K562 (cell line): ENCODE measurements at regions not wholly inside any gene's neighbourhood (a gene's known extent, or its start where the extent isn't known, plus 50 kb on each side); places are given as distances from the start of the nearest gene placed in this dataset.

ENCODE experiments used
- ATAC-seq: fragments of 200-7000 bp; cut with Tn5 transposase; 3 replicates; pipeline ENCODE4 v1.9.1; 2020; ENCODE audit warnings: moderate library complexity
- BruUV-seq: library from RNA; stranded (reverse); fragments of 400-500 nt; replicated peaks from 2 replicates; lab custom pipeline; 2021; lab: Mats Ljungman, UMichigan
- CTCF ChIA-PET: fragments of 300-600 bp; formaldehyde crosslinking; extraction: SDS; loops from one replicate; lab custom pipeline; 2021; ENCODE audit warnings: low intra/inter-chr PET ratio; lab: Yijun Ruan, JAX
- POLR2A ChIA-PET: fragments of 300-600, 350-650 bp; sonication (Branson Sonifier 250); formaldehyde crosslinking; extraction: SDS; loops from one replicate; lab custom pipeline; 2021; ENCODE audit warnings: antibody characterized with exemption, inconsistent platforms; lab: Yijun Ruan, JAX
- DNase-seq, 4 experiments: peaks; one replicate each; pipeline versions ENCODE4 v3.0.0 to v3.0.0-alpha.2; 2011 to 2018; ENCODE audit warnings: low spot score in 3 of 4, mixed read lengths in 3 of 4; ENCODE audit errors: extremely low read depth in 1 of 4
- FAIRE-seq: peaks from 2 replicates; lab custom pipeline; 2011; peaks lifted over from hg19 to GRCh38; lab: Jason Lieb, UNC
- H2AFZ ChIP-seq: 2 replicates; pipeline ENCODE4 v1.6.0; 2011; ENCODE audit warnings: low read depth, low read length, control low read depth, inconsistent platforms
- H3K27ac ChIP-seq: fragments of 200-600 bp; 3 replicates; pipeline ENCODE4 v1.8.0; 2011; ENCODE audit warnings: low read depth, mild to moderate bottlenecking, control low read depth, inconsistent platforms, low read length, moderate library complexity, mixed read lengths; ENCODE audit errors: extremely low read depth
- H3K27me3 ChIP-seq, 2 experiments: fragments of 300-600 bp in 1 of 2; 2 replicates in 1 of 2; 3 replicates in 1 of 2; pipeline versions ENCODE4 v1.6.0 to v1.8.0; 2011; ENCODE audit warnings: inconsistent platforms in 2 of 2, low read length in 2 of 2, mild to moderate bottlenecking in 1 of 2, mixed read lengths in 1 of 2, moderate library complexity in 1 of 2; ENCODE audit not compliant: control insufficient read depth in 2 of 2, insufficient read depth in 2 of 2
- H3K36me3 ChIP-seq: fragments of 300-600 bp; 3 replicates; pipeline ENCODE4 v1.8.0; 2011; ENCODE audit warnings: mild to moderate bottlenecking, low read length, inconsistent platforms; ENCODE audit not compliant: control insufficient read depth, insufficient read depth
- H3K4me1 ChIP-seq, 2 experiments: fragments of 200-600 bp in 1 of 2; replicated peaks in 1 of 2; 2 replicates in 1 of 2; 3 replicates in 1 of 2; pipeline versions ENCODE4 v1.5.1 to v1.8.0; 2011; ENCODE audit warnings: inconsistent platforms in 2 of 2, low read length in 2 of 2, mild to moderate bottlenecking in 1 of 2, mixed read lengths in 1 of 2, moderate library complexity in 1 of 2; ENCODE audit not compliant: control insufficient read depth in 2 of 2, insufficient read depth in 2 of 2
- H3K4me2 ChIP-seq: 2 replicates; pipeline ENCODE4 v1.6.1; 2011; ENCODE audit warnings: low read length, control low read depth, inconsistent platforms, mixed read lengths; ENCODE audit not compliant: insufficient read depth
- H3K4me3 ChIP-seq: fragments of 200-600 bp; sonication (generic), shearing (Covaris generic); 2 replicates; pipeline ENCODE4 v1.5.1; 2016; ENCODE audit warnings: control low read depth, inconsistent platforms
- H3K79me2 ChIP-seq: fragments of 200-600 bp; 3 replicates; pipeline ENCODE4 v1.8.0; 2011; ENCODE audit warnings: low read length, inconsistent platforms; ENCODE audit not compliant: control insufficient read depth, insufficient read depth
- H3K9ac ChIP-seq, 2 experiments: 2 replicates each; pipeline versions ENCODE4 v1.6.0 to v1.6.1; 2011; ENCODE audit warnings: low read depth in 2 of 2, low read length in 2 of 2, control low read depth in 1 of 2, inconsistent platforms in 1 of 2, mild to moderate bottlenecking in 1 of 2, mixed read lengths in 1 of 2; ENCODE audit not compliant: insufficient read depth in 1 of 2
- H3K9me1 ChIP-seq: one replicate; pipeline ENCODE4 v1.6.0; 2011; ENCODE audit warnings: inconsistent platforms, mild to moderate bottlenecking, low read length, moderate library complexity; ENCODE audit not compliant: control insufficient read depth, insufficient read depth
- H3K9me3 ChIP-seq: replicated peaks from 2 replicates; pipeline ENCODE4 v1.5.1; 2011; ENCODE audit warnings: low read depth, low read length, inconsistent platforms; ENCODE audit not compliant: control insufficient read depth, insufficient read depth
- H4K20me1 ChIP-seq: replicated peaks from 2 replicates; pipeline ENCODE4 v1.6.1; 2011; ENCODE audit warnings: low read length, inconsistent platforms, mixed read lengths; ENCODE audit not compliant: control insufficient read depth, insufficient read depth
- CHD2 ChIP-seq: IDR thresholded peaks from 2 replicates; pipeline ENCODE4 v1.6.1; 2011; ENCODE audit warnings: low read depth, low read length
- CUX1 ChIP-seq: fragments of 200-800 bp; sonication (Bioruptor generic); IDR thresholded peaks from 2 replicates; pipeline ENCODE4 v1.6.1; 2016; ENCODE audit warnings: missing genetic modification characterization, missing compliant biosample characterization
- EGR1 ChIP-seq: fragments of 450-650 bp; conservative IDR thresholded peaks from 2 replicates; pipeline ENCODE4 v1.6.1; 2017; ENCODE audit warnings: mild to moderate bottlenecking
- EWSR1 ChIP-seq: fragments of 450-650 bp; IDR thresholded peaks from 2 replicates; pipeline ENCODE4 v1.6.1; 2018; ENCODE audit warnings: borderline replicate concordance, mild to moderate bottlenecking, low read depth, moderate library complexity; ENCODE audit not compliant: partially characterized antibody
- HES1 ChIP-seq: fragments of 450-650 bp; IDR thresholded peaks from 2 replicates; pipeline ENCODE4 v1.6.1; 2016; ENCODE audit warnings: low read depth, mild to moderate bottlenecking, moderate library complexity
- MCM7 ChIP-seq, 2 experiments: fragments of 450-650 bp; IDR thresholded peaks; 2 replicates each; pipeline ENCODE4 v1.6.1; 2016 to 2018
- MEIS2 ChIP-seq: fragments of 450-650 bp; IDR thresholded peaks from 2 replicates; pipeline ENCODE4 v1.6.1; 2014; ENCODE audit warnings: mild to moderate bottlenecking; ENCODE audit not compliant: partially characterized antibody
- PATZ1 ChIP-seq: fragments of 250-450 bp; sonication (Bioruptor Pico); IDR thresholded peaks from 2 replicates; pipeline ENCODE4 v1.5.0; 2020; ENCODE audit warnings: mild to moderate bottlenecking, borderline replicate concordance
- THAP7 ChIP-seq: fragments of 250-450 bp; sonication (Bioruptor Pico); IDR thresholded peaks from 2 replicates; pipeline ENCODE4 v1.5.0; 2021
- ZNF830 ChIP-seq: fragments of 250-450 bp; sonication (Bioruptor Pico); IDR thresholded peaks from 2 replicates; pipeline ENCODE4 v1.5.0; 2021; ENCODE audit warnings: mild to moderate bottlenecking
- WGBS: fragments of 100-300 bp; shearing (Covaris generic); methylation state at CpG from one replicate; pipeline ENCODE4 v1.1.6; 2016; ENCODE audit warnings: low coverage, mixed read lengths; ENCODE audit not compliant: insufficient coverage; ENCODE audit errors: missing lambda C conversion rate; 5-methylcytosine and 5-hydroxymethylcytosine counted together
- in situ Hi-C: fragments of 300-500 bp; cut with MboI; formaldehyde crosslinking; loops from 4 replicates; pipeline ENCODE4 v1.15.0; 2018; ENCODE audit warnings: inconsistent platforms, mixed read lengths
- intact Hi-C: fragments of 100-400 bp; cut with micrococcal nuclease; formaldehyde crosslinking; loops from 2 replicates; pipeline ENCODE4 v1.14.2; 2022

- TF ChIP-seq THAP7 (CRISPR knock-in tag), result no peak
- no peak for TF ChIP-seq ZNF830 (CRISPR knock-in tag)
- TF ChIP-seq PATZ1 (CRISPR knock-in tag), result no peak
- no peak for TF ChIP-seq HES1
- TF ChIP-seq CHD2, result no peak
Measured at GRCh38 chr1:115425442-115425841, 87.4 kb upstream of the NGF start (continued).

- ATAC-seq, result no peak
- no peak overlapping the region for H3K27ac ChIP-seq
- H3K4me3 ChIP-seq, result no peak overlapping the region
- TF ChIP-seq MEIS2 (no peak), EGR1 (no peak), CUX1 (CRISPR knock-in tag) (no peak), EWSR1 (no peak), MCM7 (IDR thresholded peaks at IDR 0.05) (no peak)
- TF ChIP-seq, all 486 proteins: peak for 0
- WGBS, result 2% methylated on average over 5 of the region's 5 CpGs
- Histone ChIP-seq H3K9ac (no peak overlapping the region), H4K20me1 (no peaks in the 10 kb centered on the region), H3K4me1 (no peaks in the 10 kb centered on the region), H3K4me2 (no peak overlapping the region), H3K9me3 (no peaks in the 10 kb centered on the region), H3K79me2 (no peaks in the 10 kb centered on the region), H3K9me1 (no peaks in the 10 kb centered on the region), H3K36me3 (no peaks in the 10 kb centered on the region), H3K27me3 (no peaks in the 10 kb centered on the region), H2AFZ (no peak overlapping the region)
- intact Hi-C loops, result no loop called here
- in situ Hi-C loops, result no loop called here
- DNase-seq, result no peak
- CTCF ChIA-PET, result no interaction called here
- no TSS peak for BruUV-seq
- POLR2A ChIA-PET, result no interaction called here
- no peak for FAIRE-seq
Measured at GRCh38 chr1:115423776-115424175, 85.7 kb upstream of the NGF start.
